Right renal pelvis (tissue), 4 donors: ENCODE measurements at regions not wholly inside any gene's neighbourhood (a gene's known extent, or its start where the extent isn't known, plus 50 kb on each side); places are given as distances from the start of the nearest gene placed in this dataset.

ENCODE experiments used
- DNase-seq, 4 donors: peaks; one replicate each; pipeline ENCODE4 v3.0.0-alpha.2; 2013; ENCODE audit warnings: low read depth in 4 of 4, low spot score in 3 of 4, missing footprints in 1 of 4

DNA sequence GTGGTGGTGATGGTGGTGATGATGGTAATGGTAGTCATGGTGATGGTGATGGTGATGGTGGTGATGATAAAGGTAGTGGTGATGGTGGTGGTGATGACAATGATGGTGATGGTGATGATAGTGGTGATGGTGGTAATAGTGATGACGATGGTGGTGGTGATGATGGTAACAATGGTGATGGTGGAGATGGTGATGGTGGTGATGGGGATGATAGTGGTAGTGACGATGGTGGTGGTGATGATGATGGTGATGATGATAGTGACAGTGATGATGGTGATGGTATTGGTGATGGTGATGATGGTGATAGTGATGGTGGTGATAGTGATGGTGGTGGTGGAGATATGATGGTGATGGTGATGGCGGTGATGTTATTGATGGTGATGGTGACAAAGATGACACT lies 108.4 kb upstream of the NKX1-1 start:
- no peak for DNase-seq

GRCh38 chr4:1513936-1514483 lies 107.8 kb upstream of the NKX1-1 start:
- DNase-seq: no peak

DNA sequence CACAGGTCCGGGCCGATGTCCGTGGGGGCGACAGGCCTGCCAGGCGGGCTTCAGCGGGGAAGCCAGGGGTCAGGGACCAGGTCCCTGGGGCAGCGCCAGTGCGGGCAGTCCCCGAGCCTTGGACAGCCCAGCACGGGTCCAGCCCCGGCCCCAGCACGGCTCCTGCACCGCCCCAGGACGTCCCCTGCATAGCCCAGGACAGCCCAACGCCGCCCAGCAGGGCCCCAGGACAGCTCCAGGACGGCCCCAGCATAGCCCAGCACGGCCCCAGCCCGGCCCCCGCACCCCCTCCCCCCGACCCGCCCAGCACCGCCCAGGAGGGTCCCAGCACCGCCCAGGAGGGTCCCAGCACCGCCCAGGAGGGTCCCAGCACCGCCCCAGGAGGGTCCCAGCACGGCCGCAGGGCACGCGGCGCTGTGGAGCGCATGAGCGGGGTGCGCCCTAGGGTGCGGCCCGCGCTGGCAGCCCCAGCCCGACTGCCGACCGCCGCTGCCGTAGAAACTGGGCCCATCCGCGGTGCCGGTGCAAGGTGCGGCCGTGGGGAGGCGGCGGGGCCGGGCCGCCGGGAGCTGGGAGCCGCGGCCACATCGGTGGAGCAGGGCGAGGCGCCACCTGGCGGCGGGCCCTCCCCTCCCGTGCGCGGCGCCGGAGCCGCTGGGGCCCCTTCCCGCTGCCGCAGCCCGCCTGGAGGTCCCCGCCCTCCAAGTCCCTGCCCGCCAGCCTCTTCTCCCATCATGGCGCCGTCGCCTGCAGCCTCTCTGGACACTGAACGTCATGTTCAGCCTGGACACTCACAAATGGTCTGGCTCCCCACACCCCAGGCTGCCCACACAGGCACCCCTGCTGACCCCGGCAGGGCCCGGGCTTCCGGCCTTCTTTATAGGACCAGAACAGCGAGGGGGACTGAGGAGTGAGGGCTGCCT lies 106.8 kb upstream of the NKX1-1 start:
- DNase-seq: no peak

- DNase-seq: no peak
Observed at GRCh38 chr4:1512051-1512737, 106.0 kb upstream of the NKX1-1 start.

- no peak for DNase-seq
Observed at GRCh38 chr4:1511441-1512041, 105.3 kb upstream of the NKX1-1 start.

DNA sequence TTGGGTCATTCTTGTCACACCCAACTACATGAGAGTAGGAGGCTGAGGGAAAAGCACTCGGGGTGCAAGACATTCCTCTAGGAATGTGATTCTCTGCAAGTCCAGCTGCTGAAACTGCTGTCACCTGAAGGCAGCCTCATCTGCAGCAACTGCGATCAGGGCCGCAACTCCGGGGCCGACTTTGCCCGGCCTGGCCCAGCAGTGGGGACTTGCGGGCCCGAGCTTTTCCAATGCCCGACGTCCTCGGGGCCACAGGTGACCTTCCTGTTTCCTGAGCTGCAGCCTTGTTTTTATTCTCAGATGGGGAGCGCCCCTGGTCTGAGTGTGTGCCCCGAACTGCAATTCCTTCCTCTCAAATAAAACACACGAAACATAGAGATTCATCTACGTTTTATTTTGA lies 104.7 kb upstream of the NKX1-1 start:
- no peak for DNase-seq

- DNase-seq: no peak
Observed at GRCh38 chr4:1509366-1509765, 103.1 kb upstream of the NKX1-1 start.

DNA sequence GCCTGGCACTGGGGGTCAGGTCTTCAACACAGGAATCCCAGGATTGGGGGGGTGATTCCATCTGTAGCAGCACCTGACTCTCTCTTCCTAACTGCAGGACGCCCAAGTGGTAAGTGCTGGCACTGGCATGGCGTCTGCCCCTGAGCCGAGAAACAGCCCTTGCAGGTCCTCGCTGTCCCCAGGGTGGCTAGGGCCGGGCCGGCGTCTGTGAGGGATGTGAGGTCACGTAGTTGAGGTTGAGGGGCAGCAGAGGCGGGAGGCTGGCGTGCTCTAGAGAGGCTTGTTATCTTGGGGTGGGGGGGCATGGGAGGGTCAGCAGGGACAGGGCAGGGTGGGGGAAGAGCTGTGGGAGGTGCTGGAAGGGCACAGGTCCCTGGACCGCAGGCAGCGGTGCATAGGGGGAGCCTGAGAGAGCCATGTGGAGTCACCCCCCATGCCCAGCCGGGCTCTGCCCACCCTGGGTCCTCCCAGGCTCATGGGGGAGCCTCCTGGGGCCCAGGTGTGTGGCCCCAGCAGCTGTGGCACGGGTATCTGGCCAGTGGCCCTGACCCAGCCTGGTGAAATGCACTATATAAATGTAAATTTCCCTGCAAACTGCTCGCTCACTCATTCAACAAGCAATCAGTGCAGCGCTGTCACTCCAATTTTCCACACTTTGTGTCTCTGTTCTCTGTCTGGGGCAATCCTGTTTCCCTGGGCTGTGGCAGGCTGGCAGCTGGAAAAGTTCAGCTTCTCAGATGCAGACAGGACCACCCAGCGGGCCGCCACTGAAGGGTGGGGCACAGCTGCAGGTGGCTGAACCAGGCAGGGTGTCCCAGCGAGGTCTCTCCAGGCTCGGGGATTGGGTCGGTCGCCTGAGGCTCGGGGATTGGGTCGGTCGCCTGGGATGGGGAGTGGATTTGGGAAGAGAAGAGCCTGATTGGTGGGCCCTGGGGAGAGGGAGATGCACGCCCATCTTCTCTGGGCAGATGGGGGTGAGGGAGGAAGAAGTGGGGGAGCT lies 102.2 kb upstream of the NKX1-1 start:
- no peak for DNase-seq

- DNase-seq: no peak
Observed at GRCh38 chr4:1506956-1507721, 100.9 kb upstream of the NKX1-1 start.

DNA sequence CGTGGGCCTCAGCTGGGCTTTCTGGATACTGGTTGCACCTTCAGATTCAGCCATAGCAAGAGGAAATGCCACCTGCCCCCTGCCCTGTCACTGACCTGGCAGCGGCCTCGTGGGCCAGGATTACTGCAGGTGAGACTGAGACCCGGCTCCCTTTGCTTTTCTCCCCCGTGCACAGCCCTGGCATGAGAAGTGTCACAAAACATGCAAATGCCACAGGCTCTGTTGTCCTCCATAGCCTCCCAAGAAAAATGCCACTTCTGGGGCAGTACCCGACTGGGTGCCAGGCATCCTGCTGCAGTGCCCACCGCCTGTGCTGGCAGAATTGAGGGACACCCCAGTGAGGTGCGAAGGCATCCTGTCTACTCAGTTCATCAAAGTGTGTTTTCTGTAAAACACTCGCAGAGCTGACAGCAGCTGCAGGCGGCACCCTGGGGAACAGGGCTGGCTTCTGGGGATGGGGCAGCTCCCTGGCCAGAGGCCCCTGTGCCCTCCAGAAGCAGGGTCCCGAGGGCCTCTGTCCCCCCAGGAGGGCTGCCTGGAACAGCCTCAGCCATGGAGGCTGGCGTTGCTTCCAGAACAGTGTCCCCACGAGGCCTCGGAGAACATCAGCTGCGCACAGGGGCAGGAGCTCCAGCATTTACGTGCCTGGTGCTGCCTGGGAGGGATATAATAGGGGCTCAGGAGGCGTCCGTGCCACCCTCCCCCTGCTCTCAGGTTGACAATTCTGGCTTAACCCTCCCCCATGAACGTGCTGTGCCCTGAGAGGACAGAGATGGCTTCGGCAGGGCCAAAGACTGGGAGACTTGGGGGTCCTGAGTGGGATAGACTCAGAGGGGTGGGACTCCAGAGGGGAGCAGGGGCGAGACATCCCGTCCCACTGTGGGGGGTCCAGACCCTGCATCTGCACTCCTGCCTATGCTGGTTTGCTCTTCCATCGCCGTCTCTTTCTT lies 99.5 kb upstream of the NKX1-1 start:
- DNase-seq: no peak

DNA sequence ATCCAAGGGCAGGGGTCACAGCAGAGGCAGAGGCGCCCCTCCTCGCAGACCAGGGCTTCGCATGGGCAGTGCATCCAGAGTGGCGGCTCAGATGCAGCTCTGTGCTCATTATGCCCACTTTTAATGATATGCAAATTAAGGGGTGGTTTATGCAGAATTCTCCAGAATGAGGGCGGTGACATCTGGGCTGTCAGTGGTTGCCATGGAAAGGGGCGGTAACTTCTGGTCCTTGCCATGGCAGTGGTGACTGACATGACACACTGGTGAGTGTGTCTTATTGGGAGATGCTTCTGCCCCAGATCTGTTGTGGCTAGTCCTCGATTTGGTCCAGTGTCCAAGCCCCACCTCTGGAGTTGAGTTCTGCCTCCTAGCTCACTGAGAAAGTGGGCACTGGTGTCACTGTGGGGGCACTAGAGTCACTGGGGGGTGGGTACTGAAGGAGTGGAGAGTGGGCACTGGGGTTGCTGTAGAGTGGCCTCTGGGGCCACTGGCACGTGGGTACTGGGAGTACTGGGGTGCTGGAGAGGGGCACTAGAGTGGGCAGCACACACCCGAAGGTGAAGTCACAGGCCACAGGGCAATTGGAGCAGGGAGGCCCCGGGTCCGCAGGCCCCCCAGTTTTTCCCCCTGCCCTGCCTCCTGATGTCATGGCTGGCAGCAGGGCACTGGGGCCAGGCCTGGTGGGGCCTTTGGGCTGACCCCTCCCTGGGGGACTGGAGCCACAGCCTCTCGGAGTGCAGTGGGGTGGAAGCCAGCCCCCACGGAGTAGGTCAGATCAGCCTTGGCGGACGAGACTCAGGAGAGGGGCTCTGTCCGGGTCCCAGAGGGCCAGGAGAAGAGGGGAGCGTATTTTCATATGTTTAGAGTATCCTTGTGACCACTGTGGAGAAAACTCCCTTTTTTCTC lies 98.6 kb upstream of the NKX1-1 start:
- no peak for DNase-seq

DNA sequence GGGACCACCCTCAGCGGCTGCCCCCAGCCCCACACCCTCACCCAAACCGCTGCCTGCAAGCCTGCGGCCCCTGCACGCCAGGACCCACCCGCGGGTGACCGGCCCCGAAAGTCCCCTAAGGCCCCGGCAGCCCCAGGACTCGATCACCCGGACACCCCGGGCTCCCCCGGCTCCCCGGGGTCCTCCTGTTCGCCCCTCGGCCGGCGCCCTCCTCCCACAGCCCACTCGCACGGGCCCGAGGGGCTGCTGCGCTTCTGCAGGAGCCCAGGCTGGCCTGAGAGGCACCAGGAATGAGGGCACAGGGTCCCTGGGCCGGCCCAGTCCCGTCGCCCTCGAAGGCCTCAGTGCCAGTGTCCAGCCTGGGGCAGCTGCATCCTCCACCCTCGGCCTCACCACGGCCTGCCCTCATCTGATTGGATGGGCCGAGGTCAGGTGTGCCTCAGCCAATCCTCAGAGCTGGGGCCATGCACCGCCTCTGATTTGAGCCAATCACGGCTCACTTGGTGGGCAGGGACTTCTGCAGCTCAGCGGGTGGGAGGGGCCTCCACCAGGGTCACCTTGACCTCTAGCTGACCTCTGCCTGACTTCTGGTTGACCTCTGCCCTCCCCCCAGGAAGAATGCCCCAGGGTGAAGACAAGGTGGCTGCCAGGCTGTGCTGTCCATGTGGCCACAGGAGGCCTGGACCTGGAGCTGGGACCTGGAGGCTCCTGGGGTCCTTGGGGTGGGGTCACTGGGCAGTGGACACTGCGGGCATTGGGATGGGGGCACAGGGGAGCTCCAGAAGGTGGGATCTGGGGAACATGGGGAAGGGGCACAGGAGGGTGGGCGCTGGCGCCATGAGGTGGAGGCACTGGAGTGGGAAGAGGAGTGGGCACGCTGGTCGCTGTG lies 97.6 kb upstream of the NKX1-1 start:
- no peak for DNase-seq

DNA sequence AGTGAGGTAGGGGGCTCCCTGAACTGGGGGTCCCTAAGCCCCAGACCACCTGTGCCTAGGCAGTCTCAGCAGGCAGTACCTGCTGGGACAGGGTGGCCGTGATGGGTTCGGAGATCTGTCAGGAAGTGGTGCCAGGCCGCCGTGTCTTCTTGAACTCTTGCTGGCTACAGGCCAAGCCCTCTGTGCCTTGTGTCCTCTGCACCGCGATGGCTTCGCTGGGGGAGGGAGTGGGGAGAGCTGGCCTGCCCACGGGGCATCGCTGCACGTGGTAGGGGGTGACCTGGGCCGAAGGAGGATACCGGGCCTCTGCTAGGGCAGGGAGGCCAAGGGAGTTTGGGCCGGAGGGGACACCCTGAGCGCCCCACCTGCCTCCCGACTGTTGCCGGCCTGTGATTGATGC lies 96.7 kb upstream of the NKX1-1 start:
- no peak for DNase-seq

DNA sequence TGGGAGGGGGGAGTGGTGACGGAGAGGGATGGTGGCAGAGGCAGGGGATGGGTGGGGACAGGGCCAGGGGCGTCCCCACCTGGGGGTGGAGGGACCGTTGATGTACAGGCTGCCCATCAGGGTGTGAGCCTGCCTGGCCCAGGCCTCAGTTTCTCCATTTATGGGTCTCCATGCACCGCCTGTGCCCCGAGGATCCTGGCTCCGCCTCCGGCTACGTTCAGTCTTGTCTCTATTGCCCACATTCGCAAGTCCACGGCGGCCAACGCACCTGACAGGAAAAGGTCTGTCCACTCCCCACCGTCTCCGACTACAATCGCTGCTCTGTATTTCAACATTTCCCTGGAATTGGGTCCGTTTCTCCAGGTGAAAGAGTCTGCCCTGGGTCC lies 96.3 kb upstream of the NKX1-1 start:
- DNase-seq: no peak

- no peak for DNase-seq
Observed at GRCh38 chr4:1501754-1502500, 95.7 kb upstream of the NKX1-1 start.
